IMR-90 (cell line): ENCODE measurements at regions not wholly inside any gene's neighbourhood (a gene's known extent, or its start where the extent isn't known, plus 50 kb on each side); places are given as distances from the start of the nearest gene placed in this dataset.

ENCODE experiments used
- ATAC-seq: fragments of 200-7000 bp; cut with Tn5 transposase; 2 replicates; pipeline ENCODE4 v1.9.1; 2020; ENCODE audit warnings: low read depth, mild to moderate bottlenecking, moderate library complexity
- BruUV-seq: library from RNA; stranded (reverse); fragments of 400-500 nt; replicated peaks from 2 replicates; lab custom pipeline; 2021; lab: Mats Ljungman, UMichigan
- CTCF ChIA-PET: fragments of 300-600 bp; formaldehyde crosslinking; extraction: SDS; loops from one replicate; lab custom pipeline; 2021; ENCODE audit warnings: antibody characterized with exemption; lab: Yijun Ruan, JAX
- POLR2A ChIA-PET: fragments of 300-600 bp; sonication (Branson Sonifier 250); formaldehyde crosslinking; loops from one replicate; lab custom pipeline; 2022; ENCODE audit warnings: antibody characterized with exemption; ENCODE audit not compliant: unreplicated experiment; lab: Charles Lee
- DNase-seq: peaks from one replicate; pipeline ENCODE4 v3.0.0; 2013
- H2AFZ ChIP-seq: replicated peaks from 2 replicates; pipeline ENCODE3; 2013; ENCODE audit warnings: low read length, mild to moderate bottlenecking; ENCODE audit not compliant: poor library complexity
- H2AK5ac ChIP-seq: 2 replicates; pipeline ENCODE4 v1.6.1; 2013; ENCODE audit warnings: low read depth, low read length, inconsistent platforms
- H2AK9ac ChIP-seq: replicated peaks from 2 replicates; pipeline ENCODE3; 2013; ENCODE audit warnings: mild to moderate bottlenecking, low read depth, low read length, moderate library complexity; ENCODE audit not compliant: poor library complexity
- H2BK120ac ChIP-seq: 2 replicates; pipeline ENCODE4 v1.6.1; 2013; ENCODE audit warnings: low read depth, low read length, inconsistent platforms
- H2BK15ac ChIP-seq: 3 replicates; pipeline ENCODE4 v1.6.1; 2013; ENCODE audit warnings: low read depth, low read length, inconsistent platforms
- H2BK20ac ChIP-seq: 2 replicates; pipeline ENCODE4 v1.6.1; 2013; ENCODE audit warnings: low read depth, mild to moderate bottlenecking, inconsistent platforms, low read length, moderate library complexity
- H2BK5ac ChIP-seq: 2 replicates; pipeline ENCODE4 v1.6.1; 2013; ENCODE audit warnings: mild to moderate bottlenecking, low read depth, low read length, inconsistent platforms; ENCODE audit not compliant: poor library complexity, severe bottlenecking
- H3K14ac ChIP-seq: replicated peaks from 2 replicates; pipeline ENCODE4 v1.6.1; 2013; ENCODE audit warnings: low read depth, low read length, inconsistent platforms
- H3K18ac ChIP-seq: 2 replicates; pipeline ENCODE4 v1.6.1; 2013; ENCODE audit warnings: low read depth, low read length, control low read depth
- H3K23ac ChIP-seq: 2 replicates; pipeline ENCODE4 v1.6.1; 2013; ENCODE audit warnings: low read depth, low read length, inconsistent platforms
- H3K27ac ChIP-seq: 2 replicates; pipeline ENCODE4 v1.5.1; 2013; ENCODE audit warnings: mild to moderate bottlenecking, control low read depth, low read length; ENCODE audit not compliant: insufficient read depth
- H3K27me3 ChIP-seq: 2 replicates; pipeline ENCODE4 v1.6.1; 2013; ENCODE audit warnings: low read length; ENCODE audit not compliant: control insufficient read depth, insufficient read depth
- H3K36me3 ChIP-seq: 2 replicates; pipeline ENCODE4 v1.6.1; 2013; ENCODE audit warnings: low read length, mixed read lengths; ENCODE audit not compliant: control insufficient read depth, insufficient read depth
- H3K4ac ChIP-seq: 2 replicates; pipeline ENCODE4 v1.6.1; 2013; ENCODE audit warnings: low read depth, low read length, inconsistent platforms
- H3K4me1 ChIP-seq: 2 replicates; pipeline ENCODE4 v1.6.1; 2013; ENCODE audit warnings: low read length, mixed read lengths; ENCODE audit not compliant: control insufficient read depth, insufficient read depth
- H3K4me2 ChIP-seq: 2 replicates; pipeline ENCODE4 v1.6.1; 2013; ENCODE audit warnings: low read depth, mild to moderate bottlenecking, control low read depth, low read length, moderate library complexity
- H3K4me3 ChIP-seq: 2 replicates; pipeline ENCODE4 v1.5.1; 2013; ENCODE audit warnings: low read depth, mild to moderate bottlenecking, control low read depth, low read length, moderate library complexity; ENCODE audit not compliant: insufficient read depth
- H3K56ac ChIP-seq: 2 replicates; pipeline ENCODE4 v1.6.1; 2013; ENCODE audit warnings: low read length, inconsistent platforms; ENCODE audit not compliant: insufficient read depth; ENCODE audit errors: extremely low read depth
- H3K79me1 ChIP-seq, 2 experiments: 2 replicates each; pipeline ENCODE4 v1.6.1; 2013; ENCODE audit warnings: low read length in 2 of 2, inconsistent platforms in 1 of 2, low read depth in 1 of 2
- H3K9ac ChIP-seq: 2 replicates; pipeline ENCODE4 v1.6.1; 2013; ENCODE audit warnings: low read depth, low read length, control low read depth
- H3K9me1 ChIP-seq: 2 replicates; pipeline ENCODE4 v1.6.1; 2013; ENCODE audit warnings: low read length, inconsistent platforms; ENCODE audit not compliant: insufficient read depth
- H3K9me3 ChIP-seq: 2 replicates; pipeline ENCODE4 v1.6.1; 2013; ENCODE audit warnings: low read length; ENCODE audit not compliant: control insufficient read depth, insufficient read depth
- H4K20me1 ChIP-seq: 2 replicates; pipeline ENCODE4 v1.6.1; 2013; ENCODE audit warnings: low read length, inconsistent platforms; ENCODE audit not compliant: insufficient read depth
- H4K5ac ChIP-seq: 2 replicates; pipeline ENCODE4 v1.6.1; 2013; ENCODE audit warnings: mild to moderate bottlenecking, low read depth, low read length, control low read depth
- H4K8ac ChIP-seq, 2 experiments: 2 replicates each; pipeline ENCODE4 v1.6.1; 2013; ENCODE audit warnings: low read depth in 2 of 2, low read length in 2 of 2, control low read depth in 1 of 2, inconsistent platforms in 1 of 2
- H4K91ac ChIP-seq: 2 replicates; pipeline ENCODE4 v1.6.1; 2013; ENCODE audit warnings: low read depth, low read length, inconsistent platforms; ENCODE audit not compliant: insufficient read depth
- CEBPB ChIP-seq: IDR thresholded peaks from 2 replicates; pipeline ENCODE4 v1.6.1; 2012; ENCODE audit warnings: low read depth, low read length, improper control_type of control experiment
- ELK1 ChIP-seq: fragments of 150-350 bp; IDR thresholded peaks from 2 replicates; pipeline ENCODE4 v1.6.1; 2016; ENCODE audit warnings: low read depth, mild to moderate bottlenecking, low read length, moderate library complexity, borderline replicate concordance
- WGBS, 2 experiments: methylation state at CpG; one replicate each; pipeline versions ENCODE4 v1.1.5 to v1.1.7; 2013; ENCODE audit warnings: missing lambda C conversion rate in 2 of 2; ENCODE audit not compliant: insufficient read length in 1 of 2; ENCODE audit errors: extremely low coverage in 2 of 2; 5-methylcytosine and 5-hydroxymethylcytosine counted together
- dilution Hi-C: fragments of 300-500 bp; cut with HindIII; formaldehyde crosslinking; loops from one replicate; pipeline ENCODE4 v1.14.3; 2018; ENCODE audit warnings: low sequenced_read_pairs; ENCODE audit not compliant: unreplicated experiment
- in situ Hi-C: fragments of 300-500 bp; cut with MboI; formaldehyde crosslinking; loops from 3 replicates; pipeline ENCODE4 v1.14.3; 2019; ENCODE audit warnings: low sequenced_read_pairs, inconsistent platforms, mixed read lengths
- intact Hi-C: fragments of 100-400 bp; cut with micrococcal nuclease; formaldehyde crosslinking; loops from 2 replicates; pipeline ENCODE4 v1.10.0; 2022

GRCh38 chr13:68428292-68428691 lies 1198.2 kb upstream of the PCDH9 start:
- Histone ChIP-seq H2AK9ac (no peak overlapping the region), H3K36me3 (no peaks in the 10 kb centered on the region), H4K5ac (no peak overlapping the region), H4K91ac (no peak overlapping the region), H2BK15ac (no peak overlapping the region), H3K56ac (no peak overlapping the region), H3K27me3 (no peaks in the 10 kb centered on the region), H3K18ac (no peak overlapping the region), H3K4me2 (no peak overlapping the region), H3K9ac (no peak overlapping the region), H2AFZ (no peak overlapping the region), H2BK120ac (no peak overlapping the region), H3K9me1 (no peaks in the 10 kb centered on the region), H2AK5ac (no peak overlapping the region), H3K4me1 (no peaks in the 10 kb centered on the region), H4K8ac (no peak overlapping the region), H3K79me1 (no peaks in the 10 kb centered on the region), H3K4me3 (no peak overlapping the region), H3K9me3 (peaks cover 8% of the 10 kb centered on the region), H3K27ac (no peak overlapping the region), H2BK5ac (no peak overlapping the region), H3K4ac (no peak overlapping the region), H2BK20ac (no peak overlapping the region), H3K23ac (no peak overlapping the region), H4K20me1 (no peaks in the 10 kb centered on the region), H3K14ac (no peak overlapping the region)
- no TSS peak for BruUV-seq
- ChIA-PET POLR2A (no interaction called here), CTCF (no interaction called here)
- dilution Hi-C loops = no loop called here
- no peak for DNase-seq
- intact Hi-C loops = no loop called here
- in situ Hi-C loops = no loop called here
- TF ChIP-seq CEBPB (peak; percentile 41), ELK1 (no peak)
- no CpG with 5 or more reads among the region's 4 CpGs for WGBS, 2 experiments
- no peak for ATAC-seq
